GM21619 (cell line): ENCODE measurements at regions not wholly inside any gene's neighbourhood (a gene's known extent, or its start where the extent isn't known, plus 50 kb on each side); places are given as distances from the start of the nearest gene placed in this dataset.
"Not testable (repeated sequence)": the region's sequence is repeated elsewhere in the genome, so short reads cannot be mapped to it uniquely, and the experiment has no call there.

Experiments used
- ATAC-seq: cut with Tn5 transposase; IDR thresholded peaks from one replicate; pipeline ENCODE4 v1.9.1; 2021; ENCODE audit not compliant: unreplicated experiment

DNA sequence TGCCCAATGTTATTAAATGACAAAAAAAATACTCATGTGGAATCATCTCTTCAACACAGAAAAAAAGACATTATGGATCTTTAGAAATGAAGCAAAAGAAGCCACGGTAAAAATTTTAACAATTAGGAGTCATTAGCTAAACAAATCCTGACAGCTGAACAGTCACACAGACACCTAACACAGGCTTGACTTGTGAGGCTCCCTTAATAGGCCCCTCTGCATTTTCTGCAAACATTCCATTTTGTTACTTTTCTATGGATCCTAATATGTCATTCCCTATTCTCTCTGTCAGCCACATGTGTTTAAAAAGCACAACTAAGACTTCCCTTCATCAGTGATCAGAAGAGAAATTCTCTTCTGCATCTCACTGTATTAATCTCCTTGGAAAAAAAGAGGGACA lies 1331.5 kb downstream of the CDH8 start:
- no peak for ATAC-seq

DNA sequence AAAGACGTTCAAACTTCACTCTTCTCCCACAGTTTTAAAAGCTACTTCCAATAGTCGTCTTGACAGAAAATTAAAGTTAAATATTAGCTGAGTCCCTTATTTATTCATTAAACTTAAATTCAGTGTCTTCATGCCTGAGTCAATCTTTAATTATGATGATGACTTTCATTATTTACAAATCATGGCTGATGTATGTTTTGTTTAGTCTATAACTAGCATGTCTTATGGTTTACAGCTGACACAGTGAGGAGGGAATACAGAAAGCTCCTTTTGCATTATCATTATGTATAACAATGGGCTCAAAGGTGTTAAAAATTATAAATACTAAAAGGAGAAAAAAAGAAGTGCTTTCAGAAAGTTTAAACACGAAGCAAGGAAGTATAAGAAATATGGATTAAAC lies 1333.1 kb downstream of the CDH8 start:
- no peak for ATAC-seq

DNA sequence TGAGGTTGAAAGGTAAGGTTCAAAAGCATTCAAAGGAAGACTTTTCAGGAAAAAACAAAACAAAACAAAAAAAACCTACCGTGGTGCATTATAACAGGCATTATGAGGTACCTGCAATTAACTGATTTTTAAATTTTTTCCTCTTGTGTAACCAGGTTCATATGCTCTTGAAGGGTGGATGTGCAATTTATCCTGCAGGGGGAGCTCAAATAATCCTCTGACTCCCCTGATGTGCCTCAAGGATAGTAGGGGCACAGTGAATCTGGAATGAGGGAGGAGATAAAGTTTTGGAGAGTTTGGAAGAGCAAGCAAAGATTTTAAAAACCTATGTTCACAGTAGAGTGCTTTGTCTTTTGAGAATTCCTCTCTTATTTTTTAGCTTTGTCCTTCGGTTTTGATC lies 1349.4 kb downstream of the CDH8 start:
- ATAC-seq: no peak

DNA sequence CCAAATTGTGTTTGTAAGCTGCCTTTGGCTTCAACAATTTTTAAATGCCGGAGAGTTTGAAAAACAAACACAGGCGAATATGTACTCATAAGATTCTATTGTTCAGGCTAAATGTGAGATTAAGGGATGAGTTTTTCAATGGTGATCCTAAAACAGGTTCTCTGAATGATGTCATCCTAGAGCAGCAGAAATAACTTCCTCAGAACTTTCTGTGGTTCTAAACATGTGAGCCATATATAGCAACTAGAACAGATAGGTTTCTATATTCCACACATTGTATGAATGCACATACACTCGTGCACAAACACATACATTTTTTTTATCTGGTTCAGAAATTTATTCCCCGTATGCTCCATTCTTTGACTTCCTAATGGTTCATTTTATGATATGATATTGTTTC lies 1352.2 kb downstream of the CDH8 start:
- no peak for ATAC-seq

DNA sequence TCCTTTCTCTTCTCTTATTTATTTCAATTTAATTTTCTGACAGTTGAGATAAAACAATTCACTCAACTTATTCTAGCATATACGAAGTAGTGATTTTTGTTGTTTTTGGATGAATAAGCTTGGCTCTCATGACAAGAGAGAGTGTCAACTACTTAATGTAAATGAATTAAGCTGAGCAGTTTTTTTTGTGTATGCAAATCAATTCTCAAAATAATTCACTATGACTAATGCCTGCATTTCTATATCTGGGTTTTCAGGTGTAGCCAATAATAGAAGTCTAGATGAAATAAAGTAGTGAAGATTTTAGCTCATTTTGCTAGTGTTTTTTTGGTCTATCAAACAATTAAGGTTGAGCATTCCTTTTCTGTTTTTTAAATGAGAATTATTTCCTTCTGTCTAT lies 1354.0 kb downstream of the CDH8 start:
- no peak for ATAC-seq

DNA sequence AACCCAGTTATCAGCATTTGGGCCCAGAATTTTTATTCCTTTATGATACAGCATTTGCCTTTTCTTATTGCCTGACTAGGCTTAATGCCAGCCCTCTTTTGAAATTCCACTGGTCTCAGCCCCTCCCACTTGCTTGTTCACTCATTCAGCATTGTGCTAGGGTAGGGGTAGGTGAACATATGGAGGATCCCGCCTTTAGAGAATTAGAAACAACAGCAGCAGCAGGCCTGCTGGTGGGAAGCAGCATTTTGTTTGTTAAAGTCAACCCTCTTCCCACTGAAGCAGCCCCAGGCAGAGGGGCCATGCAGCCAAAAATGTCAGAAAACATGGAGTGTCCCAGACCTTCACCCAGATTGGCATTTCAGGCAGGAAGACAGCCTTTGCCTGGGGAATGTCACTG lies 1355.2 kb downstream of the CDH8 start:
- ATAC-seq: no peak

DNA sequence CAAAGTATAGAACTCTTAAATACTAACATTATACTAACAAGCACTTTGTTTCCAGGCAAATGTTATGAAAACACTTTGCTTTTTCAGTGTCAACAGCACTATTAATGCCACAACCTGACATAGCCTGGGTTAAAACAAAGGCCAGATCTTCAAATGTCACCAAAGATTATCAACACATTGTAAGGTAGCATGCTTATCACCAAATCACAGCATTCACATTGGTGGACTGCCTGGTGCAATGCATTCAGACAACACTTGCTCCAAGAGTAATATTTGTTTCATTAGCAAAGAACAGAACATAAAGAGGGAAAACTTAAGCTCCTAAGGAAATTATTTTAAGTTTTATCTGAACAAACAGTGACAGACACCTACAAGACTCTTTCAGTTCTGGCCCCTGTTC lies 1361.2 kb downstream of the CDH8 start:
- no peak for ATAC-seq

DNA sequence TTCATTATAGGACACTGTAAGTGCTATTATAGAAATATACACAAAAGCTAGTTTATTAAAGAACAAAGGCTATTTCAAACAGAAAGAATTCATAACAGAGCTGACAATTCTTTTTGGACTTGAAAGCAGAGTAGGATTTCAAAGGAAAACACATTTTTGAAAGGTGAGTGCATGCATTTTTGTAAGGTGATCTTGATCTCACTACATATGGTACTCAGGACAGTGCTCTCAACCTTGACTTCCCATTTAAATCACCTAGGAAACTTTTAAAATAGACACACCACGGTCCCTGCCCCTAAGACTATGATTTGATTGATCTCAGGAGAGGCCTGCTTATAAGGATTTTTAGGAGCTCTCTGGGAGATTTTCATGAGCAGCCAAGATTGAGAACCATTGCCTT lies 1362.0 kb downstream of the CDH8 start:
- ATAC-seq: no peak

DNA sequence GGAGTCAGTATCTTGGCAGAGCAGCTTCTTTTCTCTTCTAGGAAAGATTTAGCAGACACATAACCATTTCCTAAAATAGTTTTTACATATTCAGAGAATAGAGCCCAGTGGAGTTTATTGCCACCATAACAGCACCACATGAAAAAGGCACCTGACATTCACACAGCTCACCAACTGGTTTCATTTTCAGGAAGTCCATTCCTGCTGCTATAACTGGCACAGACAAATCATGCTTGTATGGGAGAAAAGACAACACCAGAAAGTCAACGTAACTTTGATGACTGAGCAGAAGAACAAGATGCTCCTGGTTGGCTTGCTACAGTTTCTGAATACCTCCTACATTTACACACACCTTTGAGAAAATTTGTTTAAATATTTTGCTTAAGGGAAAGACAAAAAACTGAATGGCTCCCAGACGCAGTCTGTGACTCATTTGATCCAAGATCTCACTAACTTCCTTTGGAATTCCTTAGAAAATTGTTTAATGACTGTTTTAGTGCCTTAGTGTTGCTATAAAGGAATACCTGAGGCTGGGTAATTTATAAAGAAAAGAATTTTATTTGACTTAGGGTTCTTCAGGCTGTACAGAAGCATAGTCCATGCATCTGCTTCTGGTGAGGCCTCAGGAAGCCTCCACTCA lies 1380.6 kb downstream of the CDH8 start:
- ATAC-seq: no peak

DNA sequence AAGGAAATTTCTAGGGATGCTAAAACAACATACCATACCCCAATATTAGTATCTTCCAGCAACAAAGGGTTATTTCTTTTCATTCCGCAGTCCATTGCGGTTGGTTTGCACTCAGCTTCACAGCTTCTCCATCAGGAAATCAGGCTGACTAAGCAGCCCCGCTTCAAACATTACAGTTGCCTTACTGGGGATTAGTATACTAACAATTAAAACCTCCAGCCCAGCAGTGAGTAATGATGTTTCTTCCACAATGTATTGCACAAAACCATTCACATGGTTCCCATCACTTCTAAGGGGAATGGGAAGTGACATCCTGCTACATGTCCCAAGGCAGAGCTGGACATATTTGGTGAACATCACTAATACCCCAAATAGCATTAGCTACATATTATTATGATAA lies 1384.9 kb downstream of the CDH8 start:
- ATAC-seq: no peak

DNA sequence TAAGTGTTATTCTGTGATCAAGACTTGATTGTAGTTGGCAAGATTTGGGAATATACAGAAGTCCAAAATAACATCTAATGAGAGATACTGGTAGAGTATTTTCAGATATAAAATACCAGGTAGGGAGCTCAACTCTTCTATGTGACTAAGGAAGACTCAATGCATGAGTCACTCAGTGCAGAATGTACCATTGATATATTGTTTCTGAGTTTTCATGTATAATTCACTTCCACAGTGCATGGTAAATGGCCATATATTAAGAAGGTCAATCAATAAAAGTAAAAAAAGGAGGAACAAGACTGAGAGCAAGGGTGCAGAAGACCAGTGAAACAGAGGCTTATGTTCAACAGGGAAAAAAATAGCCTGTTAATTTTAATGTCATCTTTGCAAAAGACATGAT lies 1387.9 kb downstream of the CDH8 start:
- ATAC-seq: no peak

DNA sequence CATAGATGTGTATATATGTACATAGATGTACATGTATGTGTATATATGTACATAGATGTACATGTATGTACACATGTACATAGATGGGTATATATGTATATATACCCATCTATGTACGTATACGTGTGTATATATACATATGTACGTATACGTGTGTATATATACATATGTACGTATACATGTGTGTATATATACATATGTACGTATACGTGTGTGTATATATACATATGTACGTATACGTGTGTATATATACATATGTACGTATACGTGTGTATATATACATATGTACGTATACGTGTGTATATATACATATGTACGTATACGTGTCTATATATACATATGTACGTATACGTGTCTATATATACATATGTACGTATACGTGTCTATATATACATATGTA lies 1388.8 kb downstream of the CDH8 start:
- ATAC-seq: not testable (repeated sequence)

DNA sequence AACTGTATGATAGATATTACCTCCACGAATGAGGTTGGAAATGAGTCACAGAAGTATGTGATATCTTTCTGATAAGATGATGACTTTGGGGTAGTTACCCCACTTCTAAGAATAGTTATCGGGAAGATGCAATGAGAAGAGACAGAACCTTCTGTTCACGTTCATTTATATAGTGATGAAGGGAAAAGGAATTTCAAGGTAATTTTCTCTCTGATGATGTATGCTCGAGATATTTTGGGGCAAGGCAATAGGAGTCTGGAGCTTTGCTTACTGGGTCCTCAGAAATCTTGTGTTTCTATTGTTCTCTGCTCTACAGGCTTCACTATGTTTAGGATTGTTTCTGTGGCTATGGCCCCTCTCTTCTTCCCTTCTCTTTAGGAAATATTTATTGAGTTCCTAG lies 1389.6 kb downstream of the CDH8 start:
- no peak for ATAC-seq

DNA sequence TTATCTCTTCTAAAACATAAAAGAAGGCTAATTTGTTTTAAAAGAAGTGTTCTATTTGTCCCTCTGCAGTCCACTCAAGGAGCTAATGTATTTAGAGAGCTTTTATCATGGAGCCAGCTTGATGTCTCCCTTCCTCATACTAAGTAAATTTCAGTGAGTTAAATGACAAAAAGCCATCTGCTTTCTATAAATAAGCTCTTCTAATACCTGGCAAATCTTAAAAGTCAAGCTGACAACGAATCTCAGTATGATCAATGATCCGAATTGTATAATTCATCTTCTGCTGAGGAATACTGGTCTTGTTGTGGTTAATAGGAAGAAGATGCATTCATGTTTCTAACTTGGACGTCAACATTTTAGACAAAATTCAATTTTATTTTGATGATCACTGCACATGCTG lies 1390.7 kb downstream of the CDH8 start:
- no peak for ATAC-seq

DNA sequence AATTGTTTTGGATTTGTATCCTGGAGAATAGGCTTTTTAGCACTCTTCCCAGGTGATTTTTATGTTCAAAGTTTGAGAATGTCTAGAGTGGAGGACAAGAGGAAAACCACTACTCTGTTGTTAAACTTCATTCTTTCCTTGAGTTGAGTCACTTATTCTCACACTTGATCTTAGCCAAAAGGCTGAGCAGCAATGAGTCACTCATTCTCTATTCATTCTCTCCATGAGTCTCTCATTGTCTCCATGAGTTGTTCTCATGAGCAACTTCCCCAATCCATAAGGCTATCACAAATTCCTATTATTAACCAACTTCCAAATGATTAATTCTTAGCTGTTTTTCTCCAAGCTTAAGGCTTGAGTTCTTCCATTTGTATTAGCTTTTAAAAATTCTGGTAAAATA lies 1393.3 kb downstream of the CDH8 start:
- no peak for ATAC-seq

DNA sequence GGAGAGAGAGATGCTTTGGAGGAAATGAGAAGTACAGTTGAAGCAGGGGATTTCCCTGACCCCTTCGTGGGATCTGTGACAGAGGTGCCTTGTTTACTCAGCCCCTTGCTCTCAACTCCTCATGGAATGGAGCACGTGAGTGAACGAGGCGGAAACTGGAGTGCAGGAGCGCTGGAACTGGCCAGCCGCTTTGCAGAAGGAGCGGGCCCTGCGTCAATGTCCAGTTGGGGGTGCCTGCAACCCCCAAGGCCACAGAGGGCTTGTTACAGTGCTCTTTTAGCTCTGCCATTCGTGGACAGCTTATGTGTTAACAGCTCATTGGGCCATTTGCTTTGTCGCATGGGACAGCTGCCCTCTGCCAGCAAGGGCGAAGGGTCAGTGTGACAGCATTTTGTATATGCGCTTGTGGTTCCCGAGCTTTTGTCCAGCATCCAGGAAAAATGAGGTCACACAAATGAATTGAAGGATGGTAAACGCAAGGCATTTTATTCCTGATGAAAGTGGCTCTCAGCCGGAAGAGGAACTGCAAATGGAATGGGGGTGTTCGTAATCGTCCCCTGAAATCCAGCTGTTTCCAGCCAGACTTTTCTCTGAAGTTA lies 1395.1 kb downstream of the CDH8 start:
- no peak for ATAC-seq

DNA sequence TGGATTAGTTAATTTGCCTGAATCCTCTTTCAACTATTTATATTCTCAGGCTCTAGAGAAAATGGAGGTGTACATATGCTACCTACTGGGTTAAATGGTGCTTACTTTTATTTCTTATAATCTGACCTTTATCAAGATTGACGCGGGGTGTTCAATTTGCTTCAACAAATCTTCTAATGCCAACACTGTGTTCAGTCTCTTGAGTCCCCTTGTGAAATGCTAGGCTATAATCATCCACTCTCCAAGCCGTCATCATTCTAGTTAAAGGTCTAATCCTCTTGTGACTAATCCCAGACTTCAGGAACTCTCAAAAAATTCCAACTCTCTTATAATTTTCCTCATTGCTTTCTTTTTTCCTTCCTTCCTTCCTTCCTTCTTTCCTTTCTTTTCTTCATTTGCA lies 1396.2 kb downstream of the CDH8 start:
- ATAC-seq: no peak

DNA sequence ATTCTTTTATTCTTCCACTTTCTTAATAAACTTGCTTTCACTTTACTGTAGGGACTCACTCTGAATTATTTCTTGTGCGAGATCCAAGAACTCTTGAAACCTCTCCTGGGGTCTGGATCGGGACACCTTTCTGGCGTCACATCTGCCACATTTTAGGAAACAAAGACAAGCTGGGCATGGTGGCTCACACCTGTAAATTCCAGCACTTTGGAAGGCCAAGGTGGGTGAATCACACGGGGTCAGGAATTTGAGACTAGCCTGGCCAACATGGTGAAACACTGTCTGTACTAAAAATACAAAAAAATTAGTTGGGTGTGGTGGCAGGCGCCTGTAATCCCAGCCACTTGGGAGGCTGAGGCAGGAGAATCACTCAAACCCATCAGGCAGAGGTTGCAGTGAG lies 1399.6 kb downstream of the CDH8 start:
- ATAC-seq: not testable (repeated sequence)

DNA sequence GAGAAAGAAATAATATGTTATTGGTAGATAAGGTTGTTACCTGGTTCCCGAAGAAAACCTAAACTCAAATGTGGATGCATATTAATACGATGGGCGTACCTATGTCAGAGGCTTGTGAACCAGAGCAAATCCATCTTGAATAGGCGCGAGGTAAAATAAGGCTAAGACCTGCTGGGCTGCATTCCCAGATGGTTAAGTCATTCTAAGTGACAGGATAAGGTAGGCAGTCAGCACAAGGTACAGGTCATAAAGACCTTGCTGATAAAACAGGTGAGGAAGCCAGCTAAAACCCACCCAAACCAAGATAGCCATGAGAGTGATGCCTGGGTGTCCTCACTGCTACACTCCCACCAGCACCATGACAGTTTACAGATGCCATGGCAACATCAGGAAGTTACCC lies 1400.1 kb downstream of the CDH8 start:
- ATAC-seq: no peak

DNA sequence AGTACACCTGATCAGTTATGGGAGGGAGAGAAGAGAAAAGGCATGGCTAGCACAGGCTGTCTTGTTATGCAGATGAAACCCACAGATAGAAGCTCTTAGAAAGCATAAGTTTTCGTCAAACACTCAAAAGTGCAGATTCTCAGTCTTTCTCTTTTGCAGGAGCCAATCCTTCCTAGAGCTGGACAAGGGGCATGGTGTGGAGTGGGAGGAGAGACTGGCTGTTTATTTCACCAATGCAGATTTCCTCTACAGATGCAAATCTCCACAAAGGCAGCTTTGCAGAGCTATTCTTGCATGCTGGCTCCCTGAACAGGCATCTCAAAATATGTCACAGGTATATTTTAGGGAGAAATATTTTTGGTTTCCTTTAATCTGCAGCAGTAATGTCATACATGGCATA lies 1400.7 kb downstream of the CDH8 start:
- ATAC-seq: no peak

DNA sequence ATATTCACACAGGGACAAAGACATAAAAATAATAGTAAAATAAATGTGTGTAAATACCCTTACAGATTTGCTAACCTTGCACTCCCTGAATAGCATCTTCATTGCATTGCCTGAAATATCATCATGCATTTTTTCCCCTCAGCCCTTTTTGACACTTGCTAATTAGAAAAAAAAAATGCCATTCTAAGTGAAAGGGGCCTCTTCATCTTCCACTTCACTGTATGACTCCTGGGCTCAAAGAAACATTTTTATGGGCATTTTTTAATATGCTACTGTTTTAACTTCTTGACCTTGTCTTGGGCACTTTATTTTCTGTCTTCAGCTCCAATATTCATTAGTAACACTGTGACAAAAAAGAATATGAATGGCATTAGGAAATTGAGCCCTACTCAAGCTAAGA lies 1424.4 kb downstream of the CDH8 start:
- ATAC-seq: no peak

DNA sequence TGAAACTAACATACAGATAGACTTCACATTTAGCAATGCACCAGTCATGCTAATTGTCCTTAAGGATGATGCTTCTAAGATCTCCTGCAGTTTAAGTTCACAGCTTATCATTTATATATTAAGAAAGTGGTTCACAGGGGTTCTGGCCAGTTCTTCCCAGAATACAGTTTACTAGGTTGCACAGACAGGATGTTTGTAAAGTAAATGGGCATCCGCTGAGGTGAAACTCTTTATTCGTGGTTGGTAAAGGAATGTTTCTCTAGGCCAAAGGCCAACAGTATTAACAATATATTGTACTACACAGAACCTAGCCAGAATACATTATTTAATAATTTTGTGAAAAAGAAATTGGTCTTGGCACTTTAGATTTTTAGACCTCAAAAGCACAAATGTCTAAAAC lies 1427.3 kb downstream of the CDH8 start:
- ATAC-seq: no peak

DNA sequence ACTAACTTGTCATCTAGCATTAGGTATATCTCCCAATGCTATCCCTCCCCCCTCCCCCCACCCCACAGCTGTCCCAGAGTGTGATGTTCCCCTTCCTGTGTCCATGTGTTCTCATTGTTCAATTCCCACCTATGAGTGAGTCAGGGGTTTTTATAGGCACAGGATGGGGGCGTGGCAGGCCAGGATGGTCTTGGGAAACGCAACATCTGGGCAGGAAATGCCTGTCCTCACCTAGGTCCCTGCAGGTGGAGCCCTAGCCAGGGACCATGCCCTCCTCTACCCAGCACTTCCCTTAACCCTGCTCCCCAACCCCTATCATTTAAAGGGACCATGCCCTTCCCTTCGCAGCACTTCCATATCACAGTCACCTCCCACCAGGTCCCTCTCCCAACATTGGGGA lies 1430.6 kb downstream of the CDH8 start:
- not testable (repeated sequence) for ATAC-seq
